H1 (cell line): ENCODE measurements at regions not wholly inside any gene's neighbourhood (a gene's known extent, or its start where the extent isn't known, plus 50 kb on each side); places are given as distances from the start of the nearest gene placed in this dataset.

Experiments used
- BRCA1 ChIP-seq: IDR thresholded peaks from 2 replicates; pipeline ENCODE4 v1.6.1; 2012; ENCODE audit warnings: low read depth, low read length, improper control_type of control experiment
- CTBP2 ChIP-seq: IDR thresholded peaks from 2 replicates; pipeline ENCODE4 v1.7.0; 2011; ENCODE audit warnings: borderline replicate concordance, mild to moderate bottlenecking, moderate library complexity, mixed read lengths, low read length; ENCODE audit not compliant: insufficient read depth, insufficient read length
- JUN ChIP-seq: IDR thresholded peaks from 2 replicates; pipeline ENCODE4 v1.6.1; 2011; ENCODE audit warnings: low read depth, mild to moderate bottlenecking, improper control_type of control experiment, low read length
- MAX ChIP-seq: IDR thresholded peaks from 2 replicates; pipeline ENCODE4 v1.6.1; 2012; ENCODE audit warnings: inconsistent platforms

DNA sequence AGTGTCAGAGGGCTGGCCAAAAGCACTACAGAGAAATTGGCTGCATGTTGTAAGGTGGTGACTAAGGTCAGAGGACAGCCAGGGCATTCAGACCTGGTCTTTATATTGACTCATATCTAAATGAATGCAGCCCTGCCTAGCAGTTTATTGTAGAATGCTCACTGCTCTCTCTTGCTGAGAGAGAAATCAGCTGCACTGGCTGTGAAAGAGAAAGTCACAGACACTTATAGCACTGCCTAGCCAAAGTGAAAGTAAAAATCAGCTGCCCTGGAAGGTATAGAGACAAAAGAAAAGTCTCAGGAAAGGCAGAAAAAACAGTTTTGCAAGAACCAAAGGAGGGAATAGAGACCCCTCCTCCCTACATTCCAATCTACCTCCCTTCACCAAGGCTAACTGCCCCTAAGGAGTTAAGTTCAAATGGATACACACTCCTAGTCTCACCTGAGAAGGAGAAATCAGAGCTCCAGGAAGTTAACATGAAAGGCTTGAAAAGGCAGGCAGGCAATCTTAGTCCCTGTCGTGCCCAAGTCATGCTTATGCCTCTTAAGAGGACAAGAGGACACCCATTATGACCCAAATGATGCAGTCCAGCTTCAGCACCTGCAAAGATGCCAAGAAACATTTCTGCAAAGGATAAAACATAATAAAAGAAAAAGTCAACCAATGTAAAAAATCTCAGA, 235.1 kb downstream of the RPS4Y2 start (continued):
- TF ChIP-seq MAX (no peak), CTBP2 (no peak), JUN (no peak), BRCA1 (no peak)
- TF ChIP-seq, all 59 proteins: peak for 0
